ENCODE measurements at regions not wholly inside any gene's neighbourhood (a gene's known extent, or its start where the extent isn't known, plus 50 kb on each side); places are given as distances from the start of the nearest gene placed in this dataset.
"Not testable (repeated sequence)": the region's sequence is repeated elsewhere in the genome, so short reads cannot be mapped to it uniquely, and the experiment has no call there.

DNA sequence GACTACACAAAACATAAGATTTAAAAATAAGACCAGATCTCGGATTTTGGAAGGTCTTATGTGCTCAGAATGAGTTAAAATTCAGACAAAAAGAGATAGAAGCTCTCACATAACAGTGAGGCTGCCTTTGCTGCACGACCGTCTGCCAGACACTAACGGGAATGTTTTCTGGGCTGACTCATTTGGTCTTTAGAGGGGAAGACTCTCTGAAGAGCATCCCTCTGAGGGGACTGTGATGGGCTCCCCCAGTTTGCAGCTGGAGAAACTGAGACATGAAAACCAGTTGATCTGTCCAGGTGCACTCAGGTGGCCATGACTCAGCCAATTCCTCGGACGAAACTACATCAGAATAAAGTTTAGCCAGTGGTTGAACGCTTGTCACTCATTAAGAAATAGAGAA is 153.9 kb downstream of the RNASET2 start:
- no peak for DNase-seq

GRCh38 chr6:166800137-166800536 is 156.2 kb downstream of the RNASET2 start:
- no peak for DNase-seq

DNA sequence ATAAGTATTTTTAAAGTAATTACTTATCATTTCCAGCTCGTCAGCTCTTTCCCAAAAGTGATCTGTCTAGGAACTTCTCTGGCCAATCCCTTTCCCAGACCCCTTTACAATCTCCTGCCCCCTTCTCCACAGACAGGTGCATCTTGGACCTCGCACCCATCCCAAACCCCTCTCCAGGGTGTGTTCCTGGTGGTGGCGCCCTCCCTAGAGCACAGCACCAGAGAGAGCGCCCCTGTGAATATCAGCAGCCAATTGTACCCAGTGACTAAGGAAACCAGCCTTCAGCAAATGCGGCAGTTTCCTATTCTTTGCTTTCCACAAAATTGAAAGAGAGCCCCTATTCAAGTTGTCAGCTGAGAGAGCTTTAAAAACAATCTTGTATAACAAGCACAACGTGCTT is 157.7 kb downstream of the RNASET2 start:
- DNase-seq = no peak

DNA sequence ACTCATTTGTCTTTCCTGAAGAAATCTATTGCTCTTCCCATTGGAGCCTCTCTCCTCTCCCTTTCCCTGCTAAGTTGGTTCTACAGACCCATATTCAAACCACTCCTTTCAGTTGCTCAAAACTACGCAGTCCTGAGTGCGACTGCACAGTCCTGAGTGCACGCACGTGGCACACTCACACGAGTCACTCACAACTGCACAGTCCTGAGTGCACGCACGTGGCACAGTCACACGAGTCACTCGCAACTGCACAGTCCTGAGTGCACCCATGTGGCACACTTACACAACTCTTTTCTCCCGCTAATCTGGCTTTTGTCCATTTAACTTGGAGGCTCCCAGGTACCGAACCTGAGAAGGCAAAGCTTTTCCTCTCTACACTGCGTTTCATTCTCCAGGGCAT is 159.7 kb downstream of the RNASET2 start:
- DNase-seq = no peak

GRCh38 chr6:166795879-166796278 is 160.5 kb downstream of the RNASET2 start:
- no peak for DNase-seq

GRCh38 chr6:166790808-166791207 is 163.8 kb upstream of the RPS6KA2 start:
- DNase-seq = not testable (repeated sequence)

GRCh38 chr6:166788846-166789529 is 161.9 kb upstream of the RPS6KA2 start:
- DNase-seq = not testable (repeated sequence)

DNA sequence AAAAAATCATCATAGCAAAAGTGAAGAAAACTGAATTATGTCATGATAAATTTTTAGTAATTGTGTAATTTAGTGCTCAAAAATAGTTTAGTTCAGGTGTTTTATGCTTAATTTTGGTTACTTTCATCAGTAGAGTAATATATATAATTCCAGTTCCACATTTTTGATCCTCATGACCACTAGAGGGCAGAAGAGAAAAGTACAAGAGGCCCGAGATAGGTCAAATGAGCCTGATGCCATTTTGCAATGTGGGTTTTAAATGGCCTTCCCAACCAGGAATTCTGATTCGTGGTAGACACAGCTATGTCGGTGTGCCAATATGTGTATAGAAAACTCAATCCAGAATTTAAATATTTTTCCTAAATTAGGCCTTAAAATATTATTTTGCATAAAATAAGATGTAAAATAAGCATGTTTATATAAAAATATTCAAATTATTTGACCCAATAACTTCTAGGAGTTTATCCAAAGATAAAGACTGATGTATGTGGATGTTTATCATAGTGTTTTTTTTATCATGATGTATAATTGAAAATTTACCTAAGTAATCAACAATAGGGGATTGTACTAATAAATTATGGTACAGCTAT is 159.7 kb upstream of the RPS6KA2 start:
- no peak for DNase-seq

GRCh38 chr6:166785131-166785530 is 158.1 kb upstream of the RPS6KA2 start:
- DNase-seq = no peak

DNA sequence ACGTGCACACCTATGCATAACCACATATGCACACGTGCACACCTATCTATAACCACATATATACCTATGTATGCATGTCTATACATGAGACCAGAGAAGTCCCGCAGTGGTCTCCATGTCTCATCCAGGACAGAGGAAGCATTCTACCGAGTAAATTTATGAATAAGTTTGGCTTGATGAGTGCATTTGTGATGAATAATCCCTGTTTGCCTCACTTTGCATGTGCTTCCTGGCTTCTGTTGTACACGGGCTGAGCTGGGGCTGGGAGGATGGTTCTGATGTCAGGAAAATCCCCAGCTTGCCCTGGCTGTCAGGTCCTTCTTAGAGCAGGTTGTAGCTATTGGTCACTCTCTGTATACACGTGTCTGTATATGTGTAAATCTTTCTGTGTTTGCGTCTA is 157.6 kb upstream of the RPS6KA2 start:
- no peak for DNase-seq

GRCh38 chr6:166782520-166782919 is 155.5 kb upstream of the RPS6KA2 start:
- no peak for DNase-seq

- DNase-seq = no peak
Observed at GRCh38 chr6:166781331-166781730, 154.3 kb upstream of the RPS6KA2 start.

DNA sequence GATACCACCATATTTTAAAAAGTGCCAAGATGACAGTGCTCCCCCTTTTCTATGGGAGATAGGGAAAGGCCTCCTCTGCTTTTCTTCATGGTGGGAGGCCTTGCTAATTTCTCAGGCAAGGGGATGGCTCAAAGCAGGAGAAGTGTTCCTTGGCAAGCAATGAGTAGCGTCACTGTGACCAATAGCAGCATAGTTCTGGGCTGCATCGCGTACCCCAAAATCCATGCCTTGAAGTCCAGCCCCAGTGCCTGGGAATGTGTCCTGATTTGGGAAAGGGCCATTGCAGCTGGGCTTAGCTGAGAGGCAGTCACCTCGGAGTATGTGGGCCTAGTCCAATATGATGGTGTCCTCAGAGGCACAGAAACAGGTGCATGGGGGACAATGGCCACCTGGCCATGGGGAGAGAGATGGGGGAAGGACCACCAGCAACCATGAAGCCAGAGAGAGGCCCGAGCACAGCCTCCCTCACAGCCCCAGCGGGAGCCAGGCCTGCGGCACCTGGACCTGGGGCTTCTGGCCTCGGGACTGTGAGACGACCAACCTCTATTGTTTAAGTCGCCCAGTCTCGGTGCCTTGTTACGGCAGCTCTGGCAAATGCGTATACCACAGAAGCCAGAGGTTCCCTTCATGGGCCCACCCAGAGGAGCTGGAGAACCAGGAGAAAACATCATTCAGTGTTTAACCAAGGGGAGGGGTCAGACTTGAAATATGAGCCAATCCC is 153.1 kb upstream of the RPS6KA2 start:
- DNase-seq = no peak

GRCh38 chr6:166779381-166779780 is 152.3 kb upstream of the RPS6KA2 start:
- DNase-seq = no peak

DNA sequence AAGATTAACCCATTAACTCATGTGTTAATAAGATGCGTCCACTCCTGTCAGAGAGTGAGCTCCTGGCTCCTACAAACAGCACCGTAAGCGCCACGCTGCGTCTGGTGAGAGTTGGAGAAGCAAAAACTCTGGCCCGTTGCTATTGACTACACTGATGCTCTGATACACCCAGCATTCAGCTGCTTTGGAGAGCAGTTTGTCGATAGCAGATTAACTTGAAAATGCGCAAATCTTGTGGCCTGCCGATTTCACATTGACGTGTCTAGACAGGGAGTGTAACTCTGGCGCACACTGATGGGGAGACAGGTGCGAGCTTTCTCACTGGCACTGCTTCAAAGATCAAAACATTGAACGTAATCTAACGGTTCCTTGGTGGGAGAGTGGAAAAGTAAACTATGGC is 151.7 kb upstream of the RPS6KA2 start:
- DNase-seq = no peak

DNA sequence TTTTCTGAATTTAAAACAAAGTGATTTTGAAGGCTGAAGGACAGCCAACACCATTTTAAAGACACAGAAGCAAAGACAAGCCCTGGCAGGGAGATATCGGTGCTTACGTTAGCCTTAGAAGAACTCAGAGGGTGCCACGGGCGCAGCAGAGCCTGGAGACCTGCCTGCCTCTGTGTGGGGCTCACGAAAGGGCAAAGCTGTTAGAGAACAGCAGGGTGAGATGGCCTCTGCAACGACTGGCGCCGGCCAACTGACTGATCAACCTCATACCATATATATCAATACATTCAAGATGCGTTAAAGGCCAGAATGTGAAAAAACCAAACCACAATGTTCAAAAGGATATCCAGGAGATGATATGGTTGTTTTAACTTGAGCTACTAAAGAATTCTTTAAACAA is 151.0 kb upstream of the RPS6KA2 start:
- DNase-seq = no peak

- no peak for DNase-seq
Observed at GRCh38 chr6:166777096-166777630, 150.1 kb upstream of the RPS6KA2 start.

DNA sequence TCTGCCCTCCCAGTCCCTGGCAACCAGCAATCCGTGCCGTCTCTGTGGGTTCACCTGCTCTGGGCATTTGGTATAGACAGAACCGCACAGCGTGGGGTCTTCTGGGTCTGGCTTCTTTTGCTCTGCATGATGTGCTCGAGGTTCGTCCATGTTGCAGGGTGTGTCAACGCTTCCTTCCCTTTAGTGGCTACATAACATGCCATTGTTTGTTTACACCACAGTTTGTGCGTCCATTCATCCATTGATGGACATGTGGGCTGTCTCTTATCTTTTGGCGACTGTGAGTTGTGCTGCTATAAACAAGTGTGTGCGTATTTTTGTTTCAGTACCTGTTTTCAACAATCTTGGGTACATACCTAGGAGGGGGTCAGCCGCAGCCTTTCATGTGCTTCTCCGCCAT is 149.5 kb upstream of the RPS6KA2 start:
- no peak for DNase-seq

DNA sequence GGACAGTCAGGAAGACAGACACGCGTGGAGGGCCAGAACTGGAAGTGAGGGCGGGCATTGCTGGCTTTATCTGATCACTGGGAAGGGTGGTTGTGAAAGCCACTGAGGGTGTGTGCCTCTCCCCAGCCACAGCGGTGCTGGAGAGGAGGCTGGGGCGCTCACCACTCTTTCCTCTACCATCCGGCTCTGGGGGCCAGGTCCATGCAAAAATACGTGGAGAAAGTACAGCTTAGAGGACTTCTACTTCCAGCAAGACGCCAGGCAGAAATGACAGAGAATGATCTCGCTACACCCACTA is 148.8 kb upstream of the RPS6KA2 start:
- no peak for DNase-seq

GRCh38 chr6:166775180-166775922 is 148.3 kb upstream of the RPS6KA2 start:
- peak; percentile 65 for DNase-seq

- no peak for DNase-seq
Observed at GRCh38 chr6:166774770-166775169, 147.7 kb upstream of the RPS6KA2 start.

DNA sequence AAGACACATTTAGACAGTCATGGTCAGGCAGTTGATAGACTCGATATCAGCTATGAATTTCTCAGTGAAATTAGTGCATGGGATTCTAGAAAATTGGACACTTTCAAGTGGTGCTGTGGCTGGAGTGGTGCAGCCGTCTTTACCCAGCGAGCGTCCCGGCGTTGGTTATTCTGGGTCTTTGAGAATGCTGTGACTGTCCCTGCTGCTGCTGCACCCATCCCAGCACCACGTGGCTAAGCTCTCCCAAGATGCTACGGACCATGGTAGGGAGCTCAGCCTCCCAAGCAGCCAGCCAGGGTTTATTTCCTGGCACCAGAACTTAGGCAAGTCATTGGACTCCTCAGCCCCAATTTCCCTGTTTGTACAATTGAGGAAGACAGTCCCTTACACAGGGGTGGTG is 147.2 kb upstream of the RPS6KA2 start:
- no peak for DNase-seq

DNA sequence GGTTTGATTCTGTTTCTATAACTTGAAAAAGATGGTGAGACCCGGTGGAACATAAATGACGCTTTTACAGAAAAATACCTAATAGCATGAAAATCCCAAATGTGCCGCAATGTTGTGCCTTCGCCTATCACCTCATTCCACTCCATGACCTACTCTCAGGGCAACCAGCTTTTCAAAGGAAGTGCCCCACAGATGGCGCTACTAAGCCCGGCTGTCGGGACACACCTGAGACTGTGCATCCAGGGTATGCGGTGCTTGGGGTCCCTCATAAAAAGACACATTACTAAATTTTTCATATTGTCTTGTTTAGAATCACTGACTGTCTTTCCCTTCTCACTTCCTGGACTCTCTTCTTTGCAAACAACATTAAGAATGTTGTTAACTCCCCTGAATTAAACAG is 145.5 kb upstream of the RPS6KA2 start:
- DNase-seq = no peak

GRCh38 chr6:166771701-166772100 is 144.7 kb upstream of the RPS6KA2 start:
- DNase-seq = no peak

Measured in right hindlimb (tissue), 1 donor.